ENCODE measurements at regions not wholly inside any gene's neighbourhood (a gene's known extent, or its start where the extent isn't known, plus 50 kb on each side); places are given as distances from the start of the nearest gene placed in this dataset.

- no peak overlapping the region for H3K4ac ChIP-seq (replicated peaks; ENCODE audit: insufficient read length, low read depth, low read length)
- DNase-seq (ENCODE audit: low read depth in 1 of 2, low spot score in 2 of 2) (no peak), FAIRE-seq (no peak)
- no peaks in the 10 kb centered on the region for H3K9me3 ChIP-seq (ENCODE audit: insufficient read depth in 2 of 2, low read depth in 1 of 2, low read length in 1 of 2)
- no peak overlapping the region for H2BK15ac ChIP-seq (ENCODE audit: low read length)
- H3K4me2 ChIP-seq (ENCODE audit: insufficient read depth in 1 of 2, low read depth in 2 of 2, low read length in 2 of 2), result no peak overlapping the region
- no peaks in the 10 kb centered on the region for H3K36me3 ChIP-seq (ENCODE audit: control insufficient read depth in 2 of 4, insufficient read depth in 4 of 4, low read length in 3 of 4)
- no peak overlapping the region for H3K4me3 ChIP-seq (ENCODE audit: extremely low read depth in 1 of 4, insufficient read depth in 2 of 4, low read depth in 3 of 4, low read length in 4 of 4)
- WGBS, 2 experiments (ENCODE audit: extremely low coverage in 1 of 2, insufficient coverage in 1 of 2, insufficient read length in 1 of 2, insufficient replicate concordance in 2 of 2, low coverage in 1 of 2, low lambda C conversion rate in 2 of 2, missing lambda C conversion rate in 1 of 2), result 73% methylated on average over 1 of the region's 1 CpG; no CpG with 5 or more reads in 1 of the 2 experiments
- H4K8ac ChIP-seq (ENCODE audit: extremely low read depth, insufficient read depth, low read length), result no peak overlapping the region
- no peak overlapping the region for H3K23ac ChIP-seq (ENCODE audit: insufficient read length)
- H3K18ac ChIP-seq (ENCODE audit: extremely low read depth, low read length), result no peak overlapping the region
- no peak overlapping the region for H2AFZ ChIP-seq (ENCODE audit: low read length)
- TF ChIP-seq ATF3 (IDR thresholded peaks at IDR 0.05; ENCODE audit: insufficient read depth, low read depth, low read length), result no peak
- no peaks in the 10 kb centered on the region for H3K79me1 ChIP-seq (ENCODE audit: low read depth, low read length)
- POLR2A ChIA-PET (ENCODE audit: partially characterized antibody), result no interaction called here
- H3K79me2 ChIP-seq (ENCODE audit: control insufficient read depth in 1 of 2, insufficient read depth in 2 of 2, low read length in 2 of 2), result no peaks in the 10 kb centered on the region
- H2BK120ac ChIP-seq (replicated peaks; ENCODE audit: low read depth, low read length), result no peak overlapping the region
- H2BK5ac ChIP-seq (ENCODE audit: low read depth, low read length), result no peak overlapping the region
- H3K9ac ChIP-seq (replicated peaks in 1 of 4; ENCODE audit: extremely low read depth in 1 of 4, low read depth in 3 of 4, low read length in 3 of 4), result no peak overlapping the region
- H4K5ac ChIP-seq (ENCODE audit: insufficient read length, low read depth, low read length), result no peak overlapping the region
- no peak overlapping the region for H3K14ac ChIP-seq (ENCODE audit: insufficient read length)
- no peak overlapping the region for H4K91ac ChIP-seq (replicated peaks; ENCODE audit: insufficient read length, low read length)
- no peak overlapping the region for H2BK20ac ChIP-seq (ENCODE audit: low read length)
- H3K56ac ChIP-seq (replicated peaks; ENCODE audit: insufficient read length, low read depth, low read length), result no peak overlapping the region
- no peaks in the 10 kb centered on the region for H3K4me1 ChIP-seq (replicated peaks in 1 of 4; ENCODE audit: control insufficient read depth in 3 of 4, insufficient read depth in 4 of 4, low read length in 3 of 4)
- no peaks in the 10 kb centered on the region for H3K23me2 ChIP-seq (ENCODE audit: low read depth, low read length)
- no peak overlapping the region for H2BK12ac ChIP-seq (ENCODE audit: low read depth, low read length)
- H4K20me1 ChIP-seq (replicated peaks in 1 of 2; ENCODE audit: control insufficient read depth in 1 of 2, insufficient read depth in 2 of 2, low read length in 2 of 2), result no peaks in the 10 kb centered on the region
- H3K27me3 ChIP-seq (replicated peaks in 1 of 4; ENCODE audit: control insufficient read depth in 3 of 4, extremely low read depth in 1 of 4, insufficient read depth in 3 of 4, low read length in 3 of 4), result no peaks in the 10 kb centered on the region
- H3K27ac ChIP-seq (ENCODE audit: low read depth, low read length), result no peak overlapping the region
- no peak overlapping the region for H2AK5ac ChIP-seq (ENCODE audit: low read depth, low read length)
- CTCF ChIA-PET (ENCODE audit: partially characterized antibody), result no interaction called here
Measured at GRCh38 chrX:96447161-96447560, 237.5 kb upstream of the DIAPH2 start.
